B cell (primary cell): ENCODE measurements at regions not wholly inside any gene's neighbourhood (a gene's known extent, or its start where the extent isn't known, plus 50 kb on each side); places are given as distances from the start of the nearest gene placed in this dataset.

ENCODE experiments used
- ATAC-seq: fragments of 200-7000 bp; cut with Tn5 transposase; one replicate; pipeline ENCODE4 v1.10.0; 2021; ENCODE audit warnings: low read depth, mild to moderate bottlenecking, moderate number of reproducible peaks, moderate library complexity
- CTCF ChIA-PET: fragments of 350-600 bp; sonication (Branson Sonifier 250); formaldehyde crosslinking; loops from one replicate; lab custom pipeline; 2021; ENCODE audit warnings: antibody characterized with exemption, inconsistent platforms; lab: Charles Lee
- POLR2A ChIA-PET: fragments of 350-600 bp; sonication (Branson Sonifier 250); formaldehyde crosslinking; loops from one replicate; lab custom pipeline; 2021; ENCODE audit warnings: antibody characterized with exemption; lab: Charles Lee
- DNase-seq: peaks from one replicate; pipeline ENCODE4 v3.0.0; 2013
- H2AFZ ChIP-seq: 2 replicates; pipeline ENCODE4 v1.6.1; 2012; ENCODE audit warnings: mild to moderate bottlenecking, low read depth, low read length; ENCODE audit not compliant: insufficient read depth, poor library complexity, severe bottlenecking
- H3K27ac ChIP-seq, 2 donors: 1 replicate in 1 of 2; 2 replicates in 1 of 2; pipeline ENCODE4 v1.5.1; 2012 to 2013; ENCODE audit warnings: low read length in 2 of 2, mild to moderate bottlenecking in 2 of 2, moderate library complexity in 1 of 2
- H3K27me3 ChIP-seq, 4 experiments: fragments of 200-600 bp in 1 of 4; sonication (generic) in 1 of 4; replicated peaks in 1 of 4; 1 replicate in 2 of 4; 2 replicates in 2 of 4; pipeline versions ENCODE4 v1.6.1 to v1.7.0; 2013 to 2016; ENCODE audit warnings: low read length in 3 of 4, mild to moderate bottlenecking in 2 of 4, mixed read lengths in 1 of 4, moderate library complexity in 1 of 4; ENCODE audit not compliant: insufficient read depth in 4 of 4, control insufficient read depth in 3 of 4; ENCODE audit errors: control extremely low read depth in 1 of 4
- H3K36me3 ChIP-seq, 2 experiments: replicated peaks in 1 of 2; 1 replicate in 1 of 2; 2 replicates in 1 of 2; pipeline versions ENCODE4 v1.6.1 to v1.7.1; 2013; ENCODE audit warnings: low read length in 1 of 2; ENCODE audit not compliant: insufficient read depth in 2 of 2, control insufficient read depth in 1 of 2; ENCODE audit errors: control extremely low read depth in 1 of 2, extremely low read depth in 1 of 2
- H3K4me1 ChIP-seq, 2 donors: fragments of 200-600 bp in 1 of 2; sonication (generic) in 1 of 2; 1 replicate in 1 of 2; 2 replicates in 1 of 2; pipeline versions ENCODE4 v1.5.1 to v1.6.1; 2013 to 2017; ENCODE audit warnings: low read length in 2 of 2; ENCODE audit not compliant: control insufficient read depth in 2 of 2, insufficient read depth in 2 of 2
- H3K4me2 ChIP-seq: replicated peaks from 2 replicates; pipeline ENCODE3; 2012; ENCODE audit warnings: mild to moderate bottlenecking, low read depth, low read length; ENCODE audit not compliant: poor library complexity, severe bottlenecking
- H3K4me3 ChIP-seq, 5 experiments: fragments of 200-600 bp in 1 of 5; sonication (generic) in 1 of 5; 1 replicate in 3 of 5; 2 replicates in 2 of 5; pipeline versions ENCODE4 v1.5.1 to v1.7.0; 2011 to 2016; ENCODE audit warnings: low read length in 4 of 5, mild to moderate bottlenecking in 4 of 5, low read depth in 2 of 5, control low read depth in 1 of 5, moderate library complexity in 1 of 5; ENCODE audit not compliant: insufficient read depth in 1 of 5; ENCODE audit errors: control extremely low read depth in 1 of 5, extremely low read depth in 1 of 5
- H3K79me2 ChIP-seq: fragments of 200-600 bp; sonication (generic); one replicate; pipeline ENCODE4 v1.6.0; 2016; ENCODE audit warnings: low read length; ENCODE audit not compliant: control insufficient read depth, insufficient read depth
- H3K9ac ChIP-seq: fragments of 200-600 bp; sonication (generic); 2 replicates; pipeline ENCODE4 v1.6.1; 2017; ENCODE audit warnings: mild to moderate bottlenecking, low read length, moderate library complexity
- H3K9me3 ChIP-seq, 3 donors: one replicate each; pipeline versions ENCODE4 v1.6.1 to v1.7.1; 2013; ENCODE audit warnings: low read length in 2 of 3; ENCODE audit not compliant: control insufficient read depth in 2 of 3, insufficient read depth in 1 of 3; ENCODE audit errors: control extremely low read depth in 1 of 3
- H4K20me1 ChIP-seq: 2 replicates; pipeline ENCODE4 v1.6.0; 2012; ENCODE audit warnings: mild to moderate bottlenecking, low read length; ENCODE audit not compliant: insufficient read depth, control insufficient read depth, poor library complexity, severe bottlenecking
- H3K27ac Mint-ChIP-seq: one replicate; pipeline ENCODE4 v1.8.0; 2021; ENCODE audit warnings: mixed read lengths
- H3K27me3 Mint-ChIP-seq: one replicate; pipeline ENCODE4 v1.8.0; 2021; ENCODE audit warnings: mixed read lengths
- H3K4me1 Mint-ChIP-seq: one replicate; pipeline ENCODE4 v1.8.0; 2021; ENCODE audit warnings: mixed read lengths
- H3K4me3 Mint-ChIP-seq: one replicate; pipeline ENCODE4 v1.8.0; 2021; ENCODE audit warnings: mixed read lengths
- H3K9me3 Mint-ChIP-seq: one replicate; pipeline ENCODE4 v1.8.0; 2022; ENCODE audit warnings: mixed read lengths; ENCODE audit not compliant: insufficient read depth
- EZH2 ChIP-seq: IDR thresholded peaks from 2 replicates; pipeline ENCODE4 v1.6.1; 2012; ENCODE audit warnings: borderline replicate concordance, low read depth, mild to moderate bottlenecking, moderate library complexity, low read length; ENCODE audit not compliant: insufficient read depth, poor library complexity, severe bottlenecking
- WGBS: methylation state at CpG from one replicate; pipeline ENCODE4 v1.1.5; 2013; ENCODE audit warnings: missing lambda C conversion rate; ENCODE audit not compliant: insufficient coverage; 5-methylcytosine and 5-hydroxymethylcytosine counted together
- intact Hi-C: fragments of 100-400 bp; cut with micrococcal nuclease; formaldehyde crosslinking; loops from one replicate; pipeline ENCODE4 v1.10.0; 2022
- TF ChIP-seq, protein P1 (sequence below): fragments of 200-600 bp; IDR thresholded peaks from one replicate; pipeline ENCODE4 v1.8.0; 2022; ENCODE audit warnings: antibody characterized with exemption, mild to moderate bottlenecking

DNA sequence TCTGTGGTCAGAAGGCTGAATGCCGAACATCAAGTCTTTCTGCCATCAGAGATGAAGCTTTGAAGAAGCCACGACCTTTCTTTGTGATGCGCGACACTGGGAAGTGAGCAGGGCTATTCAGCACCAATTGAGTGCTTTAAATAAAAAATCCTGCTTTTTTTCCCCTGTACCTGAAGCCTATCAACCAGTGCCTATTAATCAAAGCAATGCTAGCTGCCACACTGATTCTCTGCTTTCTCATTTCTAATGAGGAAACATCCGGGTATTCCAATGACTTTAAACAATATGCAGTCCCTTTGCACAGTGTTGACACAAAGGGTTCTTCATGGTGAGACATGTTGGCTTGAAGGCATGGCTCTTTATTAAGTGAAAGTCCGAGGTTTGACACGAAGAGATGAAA is 88.0 kb downstream of the GALR1 start:
- H3K4me3 Mint-ChIP-seq: no peak overlapping the region
- POLR2A ChIA-PET: no interaction called here

DNA sequence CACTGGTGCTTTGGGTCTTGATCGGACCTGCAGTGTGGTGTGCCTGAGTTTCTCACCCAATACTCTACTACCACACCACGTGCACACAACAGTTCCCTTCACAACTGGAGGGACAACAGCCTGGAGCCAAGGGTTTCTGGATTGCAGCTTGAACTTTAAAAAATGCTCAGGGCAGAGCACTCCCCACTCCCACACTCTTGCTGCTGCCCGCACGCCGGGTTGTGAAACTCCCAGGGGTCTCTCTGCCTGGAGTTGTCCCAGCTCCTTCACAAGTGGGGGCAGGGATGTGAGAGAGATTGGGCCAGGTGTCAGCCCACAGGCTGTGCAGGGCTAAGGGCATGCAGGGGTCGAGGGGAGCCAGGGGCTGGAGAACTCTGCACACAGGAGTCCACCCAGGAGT is 89.4 kb downstream of the GALR1 start:
- TF ChIP-seq, protein P1, sequence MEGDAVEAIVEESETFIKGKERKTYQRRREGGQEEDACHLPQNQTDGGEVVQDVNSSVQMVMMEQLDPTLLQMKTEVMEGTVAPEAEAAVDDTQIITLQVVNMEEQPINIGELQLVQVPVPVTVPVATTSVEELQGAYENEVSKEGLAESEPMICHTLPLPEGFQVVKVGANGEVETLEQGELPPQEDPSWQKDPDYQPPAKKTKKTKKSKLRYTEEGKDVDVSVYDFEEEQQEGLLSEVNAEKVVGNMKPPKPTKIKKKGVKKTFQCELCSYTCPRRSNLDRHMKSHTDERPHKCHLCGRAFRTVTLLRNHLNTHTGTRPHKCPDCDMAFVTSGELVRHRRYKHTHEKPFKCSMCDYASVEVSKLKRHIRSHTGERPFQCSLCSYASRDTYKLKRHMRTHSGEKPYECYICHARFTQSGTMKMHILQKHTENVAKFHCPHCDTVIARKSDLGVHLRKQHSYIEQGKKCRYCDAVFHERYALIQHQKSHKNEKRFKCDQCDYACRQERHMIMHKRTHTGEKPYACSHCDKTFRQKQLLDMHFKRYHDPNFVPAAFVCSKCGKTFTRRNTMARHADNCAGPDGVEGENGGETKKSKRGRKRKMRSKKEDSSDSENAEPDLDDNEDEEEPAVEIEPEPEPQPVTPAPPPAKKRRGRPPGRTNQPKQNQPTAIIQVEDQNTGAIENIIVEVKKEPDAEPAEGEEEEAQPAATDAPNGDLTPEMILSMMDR: no peak
- no peak for TF ChIP-seq EZH2
- 68% methylated on average over 3 of the region's 6 CpGs for WGBS
- Histone ChIP-seq H3K27ac (no peak overlapping the region), H3K4me2 (no peak overlapping the region), H3K4me1 (no peaks in the 10 kb centered on the region), H3K36me3 (no peaks in the 10 kb centered on the region), H2AFZ (no peak overlapping the region), H3K79me2 (no peaks in the 10 kb centered on the region), H3K4me3 (no peak overlapping the region), H3K27me3 (no peaks in the 10 kb centered on the region), H4K20me1 (no peaks in the 10 kb centered on the region), H3K9ac (no peak overlapping the region), H3K9me3 (peaks cover 0 to 6% (median 0%) of the 10 kb centered on the region in 3 donors)
- no peak for ATAC-seq
- Mint-ChIP-seq H3K4me1 (no peaks in the 10 kb centered on the region), H3K27me3 (peaks cover 25% of the 10 kb centered on the region), H3K9me3 (no peaks in the 10 kb centered on the region), H3K27ac (no peak overlapping the region), H3K4me3 (no peak overlapping the region)
- CTCF ChIA-PET: no interaction called here
- POLR2A ChIA-PET: no interaction called here
- intact Hi-C loops: no loop called here
- no peak for DNase-seq

More for the DNA sequence above, 88.0 kb downstream of the GALR1 start:
- no peaks in the 10 kb centered on the region for H3K27me3 ChIP-seq
- no peaks in the 10 kb centered on the region for H4K20me1 ChIP-seq
- H3K9me3 ChIP-seq: peaks cover 0 to 4% (median 0%) of the 10 kb centered on the region in 3 donors
- no peaks in the 10 kb centered on the region for H3K4me1 ChIP-seq
- no peak overlapping the region for H3K27ac ChIP-seq
- no peaks in the 10 kb centered on the region for H3K79me2 ChIP-seq
- H3K27me3 Mint-ChIP-seq: peaks cover 30% of the 10 kb centered on the region
- no peak overlapping the region for H3K4me2 ChIP-seq
- no peaks in the 10 kb centered on the region for H3K9me3 Mint-ChIP-seq
- WGBS: 60% methylated on average over 2 of the region's 7 CpGs
- H3K36me3 ChIP-seq: no peaks in the 10 kb centered on the region
- no peak overlapping the region for H3K4me3 ChIP-seq
- H3K9ac ChIP-seq: no peak overlapping the region
- CTCF ChIA-PET: no interaction called here
- ATAC-seq (no peak), DNase-seq (no peak)
- no peak overlapping the region for H2AFZ ChIP-seq
- intact Hi-C loops: no loop called here
- no peaks in the 10 kb centered on the region for H3K4me1 Mint-ChIP-seq
- no peak overlapping the region for H3K27ac Mint-ChIP-seq
- no peak for TF ChIP-seq EZH2
- TF ChIP-seq, protein P1: no peak
